NCI-H1436 (cell line): ENCODE measurements at regions not wholly inside any gene's neighbourhood (a gene's known extent, or its start where the extent isn't known, plus 50 kb on each side); places are given as distances from the start of the nearest gene placed in this dataset.

Experiments
- DNase-seq: peaks from one replicate; lab custom pipeline; 2025; lab: John Stamatoyannopoulos, UW

DNA sequence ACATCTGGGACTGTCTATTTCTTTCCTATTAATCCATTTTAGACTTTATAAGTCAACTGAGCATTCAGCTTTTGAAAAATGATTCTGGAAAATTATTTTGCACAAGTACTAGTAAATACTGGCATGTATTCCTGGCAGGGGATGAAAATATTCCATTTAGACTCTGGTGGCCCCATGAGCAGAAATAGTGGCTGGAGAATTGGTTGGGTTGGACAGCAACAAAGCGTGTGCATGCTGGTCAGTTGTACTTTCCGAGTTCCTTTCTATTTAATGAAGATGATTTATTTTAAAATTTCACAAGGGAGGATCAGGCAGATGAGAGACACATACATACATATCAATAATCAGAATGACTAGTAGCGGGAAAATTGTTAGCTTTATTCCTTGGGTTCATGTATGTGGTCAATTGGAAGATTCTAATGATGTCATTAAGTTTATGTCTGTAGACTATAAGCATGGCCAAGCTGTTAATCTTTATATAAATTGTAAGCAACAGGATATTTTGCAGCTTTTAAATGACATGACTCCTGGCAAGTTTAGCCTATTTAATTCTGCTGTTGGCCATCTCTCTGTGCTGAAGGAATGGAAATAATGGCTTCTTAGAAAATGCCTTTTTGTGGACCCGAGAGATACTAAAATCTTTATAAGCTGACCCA is 541.6 kb downstream of the SLC4A3 start:
- DNase-seq = no peak

DNA sequence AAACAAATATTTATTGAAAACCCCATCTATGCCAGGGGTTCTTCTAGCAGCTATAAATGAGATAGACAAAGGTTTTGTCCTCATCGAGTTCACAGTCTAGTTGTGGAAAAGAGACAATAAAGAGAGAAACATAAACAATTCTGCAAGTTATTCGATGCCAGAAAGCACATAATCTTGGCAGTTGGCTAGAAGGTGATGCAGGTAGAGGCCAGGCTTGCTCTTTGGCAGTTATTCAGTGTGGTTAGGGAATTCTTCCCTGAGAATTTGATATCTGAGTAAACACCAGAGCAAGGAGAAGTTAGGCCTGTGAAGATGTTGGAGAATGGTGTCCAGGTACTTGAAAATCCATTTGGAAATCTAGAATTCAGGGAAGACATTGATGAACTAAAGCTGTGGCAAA is 547.4 kb downstream of the SLC4A3 start:
- DNase-seq = no peak

DNA sequence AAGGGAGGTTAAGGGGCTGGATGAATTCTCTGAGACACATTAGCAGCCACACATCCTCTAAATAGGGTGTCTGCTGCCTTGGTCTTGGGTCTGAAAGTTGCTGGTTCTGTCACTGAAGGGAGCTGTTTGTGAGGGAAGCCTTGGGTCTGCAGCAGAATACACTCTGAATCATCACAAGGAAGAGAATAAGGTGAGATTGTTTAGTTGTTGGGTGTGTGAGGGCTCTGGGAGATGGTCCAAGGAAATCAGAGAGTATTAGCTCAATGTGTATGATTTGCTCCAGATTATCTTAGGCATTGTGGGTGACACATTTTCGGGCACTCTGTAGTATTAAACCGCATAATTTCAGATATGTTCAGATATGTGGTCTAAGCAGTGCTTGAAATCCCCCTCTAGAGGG is 548.5 kb downstream of the SLC4A3 start:
- no peak for DNase-seq

DNA sequence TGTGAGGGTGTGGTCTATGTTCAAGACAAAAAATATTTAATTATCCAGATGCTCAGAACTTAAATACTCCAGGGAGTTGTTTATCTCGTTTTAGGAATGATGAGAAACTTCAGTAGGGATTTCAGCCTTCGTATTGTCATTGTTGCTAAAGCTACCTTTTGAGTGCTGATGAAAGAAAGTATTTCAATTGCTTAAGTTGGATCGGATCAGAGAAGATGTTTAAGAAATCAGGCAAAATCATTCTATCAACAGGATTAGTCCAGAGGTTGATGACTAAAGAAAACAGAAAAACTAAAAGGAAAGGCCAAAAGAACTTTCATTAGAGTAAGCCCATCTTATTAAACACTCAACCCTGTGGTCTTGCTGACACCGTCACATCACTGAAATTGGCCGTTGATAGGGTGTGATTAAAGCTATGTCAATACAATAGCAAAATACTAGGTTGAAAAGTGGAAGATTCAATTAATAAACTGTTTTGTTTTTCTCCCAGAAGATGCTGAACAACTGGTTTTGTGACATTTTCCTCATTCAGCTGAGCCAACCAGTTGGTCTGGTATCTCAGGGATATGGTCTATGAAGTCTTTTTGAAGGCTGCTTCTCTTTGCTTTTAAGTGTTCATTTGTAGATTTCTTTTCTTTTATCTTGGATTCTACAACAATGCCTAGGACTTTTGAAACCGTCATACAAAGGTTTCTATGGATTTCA is 551.7 kb downstream of the SLC4A3 start:
- DNase-seq = no peak

DNA sequence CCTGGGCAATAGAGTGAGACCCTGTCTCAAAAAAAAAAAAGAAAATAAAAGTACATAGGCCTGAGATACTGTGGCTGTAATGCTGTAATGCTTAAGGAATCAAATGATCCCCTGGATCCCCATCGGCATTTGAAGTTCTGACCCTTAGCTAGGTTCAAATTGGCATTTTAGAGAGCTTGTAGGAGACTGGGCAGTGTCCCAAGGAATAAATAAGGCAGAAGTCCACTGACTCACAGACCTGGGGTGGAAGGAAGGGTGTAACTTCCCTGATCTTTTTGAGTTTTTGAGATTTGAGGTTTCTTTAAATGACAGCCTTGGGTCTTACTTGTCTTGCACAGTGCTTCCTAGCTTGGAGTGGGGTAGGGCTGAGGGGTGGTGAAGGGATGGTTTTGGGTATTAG is 553.7 kb downstream of the SLC4A3 start:
- no peak for DNase-seq

DNA sequence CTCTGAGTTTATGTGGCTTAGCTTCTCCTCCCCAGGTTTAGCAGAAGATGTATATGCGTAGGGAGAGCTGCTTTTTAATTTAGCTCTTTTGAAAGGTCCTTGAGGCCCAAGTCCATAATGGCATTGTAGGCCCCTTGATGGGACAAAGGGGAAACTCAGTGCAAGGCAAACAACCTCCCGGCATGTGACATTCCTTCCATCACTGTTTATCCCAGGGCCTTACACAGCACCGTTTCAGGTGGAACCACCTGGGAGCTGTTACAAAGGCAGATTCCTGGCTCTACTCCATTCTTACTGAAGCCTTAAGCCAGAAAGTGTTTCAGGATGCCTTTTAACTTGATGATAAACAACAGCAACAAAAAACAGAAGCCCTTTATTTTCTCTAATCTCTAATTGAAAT is 555.4 kb downstream of the SLC4A3 start:
- DNase-seq = no peak

DNA sequence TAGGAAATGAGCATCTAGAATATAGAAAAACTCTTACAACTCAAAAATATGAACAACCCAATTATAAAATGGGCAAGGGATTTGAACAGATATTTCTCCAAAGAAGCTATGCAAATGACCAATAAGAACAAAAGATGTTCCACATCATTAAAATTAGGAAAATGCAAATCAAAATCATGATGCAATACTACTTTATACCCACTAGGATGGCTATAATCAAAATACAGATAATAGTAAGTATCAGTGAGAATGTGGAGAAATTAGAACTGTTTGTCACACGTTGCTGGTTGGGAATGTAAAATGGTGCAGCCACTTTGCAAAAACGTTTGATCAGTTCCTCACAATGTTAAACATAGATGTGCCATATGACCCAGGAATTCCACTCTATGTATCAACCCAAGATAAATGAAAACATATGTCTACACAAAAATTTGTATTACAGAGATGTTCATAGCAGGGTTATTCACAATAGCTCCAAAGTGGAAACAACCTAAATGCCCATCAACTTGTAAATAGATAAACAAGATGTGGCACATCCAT is 558.4 kb downstream of the SLC4A3 start:
- no peak for DNase-seq

DNA sequence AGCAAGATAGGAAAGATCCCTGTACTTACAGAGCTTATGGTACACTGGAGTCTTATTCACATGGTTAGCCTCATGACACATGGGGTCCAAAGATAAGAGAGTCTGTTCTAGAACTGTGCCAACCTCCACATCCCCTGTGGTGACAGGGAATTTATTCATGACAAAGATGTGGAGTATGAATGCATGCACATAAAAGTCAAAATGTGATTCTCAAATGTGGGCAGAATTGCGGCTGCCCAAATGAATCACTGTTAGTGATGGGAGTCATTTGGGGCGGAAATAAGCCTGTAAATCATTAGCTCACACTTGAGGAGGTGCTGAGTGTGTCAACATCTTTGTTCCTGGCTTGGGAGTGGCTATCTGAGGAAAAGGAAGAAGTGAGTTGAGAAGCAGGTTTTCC is 560.6 kb downstream of the SLC4A3 start:
- DNase-seq = no peak

DNA sequence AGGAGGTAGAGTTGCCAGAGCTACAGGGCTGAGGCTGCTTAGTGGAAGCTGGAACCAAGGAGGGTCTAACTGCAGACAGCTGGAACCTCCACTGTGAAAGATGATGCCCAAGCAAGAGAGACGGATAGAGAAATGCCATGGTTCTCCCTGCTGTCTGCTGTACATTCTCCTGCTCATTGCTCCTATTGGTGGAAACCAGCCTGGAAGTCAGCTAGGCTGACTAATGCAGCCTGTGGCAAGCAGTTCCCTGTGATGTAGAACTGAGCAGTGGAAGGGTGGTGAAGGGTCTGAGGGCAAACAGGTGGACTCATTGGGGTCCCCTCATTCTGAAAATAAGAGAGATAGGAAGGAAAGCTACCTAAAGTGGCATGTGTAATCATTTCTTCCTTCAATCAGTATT is 563.6 kb downstream of the SLC4A3 start:
- no peak for DNase-seq

DNA sequence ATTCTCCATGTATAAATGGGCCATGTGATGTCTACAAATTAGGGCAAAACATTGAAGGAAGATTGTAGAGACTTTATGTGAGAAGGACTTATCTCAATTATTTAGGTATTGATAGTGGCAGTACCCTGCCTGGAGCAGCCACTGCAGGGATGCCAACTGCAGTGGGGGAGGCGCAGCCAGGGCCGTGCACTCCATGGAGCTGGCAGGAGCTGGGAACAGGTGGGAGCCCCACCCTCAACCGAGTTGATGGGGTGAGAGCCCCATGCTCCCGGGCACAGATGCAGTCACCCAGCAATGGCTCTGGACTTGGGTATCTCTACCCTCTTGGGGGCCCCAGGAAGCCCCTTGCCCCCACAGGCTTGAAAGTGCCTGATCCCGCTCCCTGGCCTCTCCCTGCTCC is 564.3 kb downstream of the SLC4A3 start:
- DNase-seq = no peak

DNA sequence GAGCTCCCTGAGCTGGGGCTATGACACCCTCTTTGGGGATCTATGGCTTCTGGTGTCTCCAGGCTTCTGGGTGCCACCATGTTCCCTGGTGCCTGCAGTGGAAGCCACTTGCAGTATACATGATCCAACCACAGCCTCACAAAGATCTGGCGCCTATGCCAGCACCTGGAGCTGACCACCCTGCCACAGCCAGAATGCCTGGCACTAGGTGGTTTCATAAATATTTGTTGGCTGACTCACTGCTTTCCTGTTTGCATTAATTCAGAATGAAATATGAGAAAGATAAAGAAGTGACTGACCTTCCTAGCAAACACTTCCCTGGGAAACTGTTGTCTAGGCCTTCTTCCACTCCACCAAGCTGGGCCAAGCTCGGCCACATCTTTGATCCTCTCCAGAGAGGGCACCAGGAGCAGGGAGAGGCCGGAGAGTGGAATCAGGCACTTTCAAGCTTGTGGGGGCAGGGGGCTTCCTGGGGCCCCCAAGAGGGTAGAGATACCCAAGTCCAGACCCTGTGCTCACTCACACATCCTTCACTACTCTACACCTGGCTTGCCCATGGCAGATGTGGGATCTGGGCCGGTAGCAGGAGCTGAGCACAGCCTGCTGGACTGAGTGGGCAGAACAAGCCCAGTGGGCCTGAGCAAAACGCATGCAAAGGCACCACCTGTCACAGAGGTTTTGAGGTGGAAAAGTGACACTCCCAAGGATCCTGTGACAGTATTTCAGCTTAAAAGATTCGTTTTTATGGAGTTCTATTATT is 565.7 kb downstream of the SLC4A3 start:
- DNase-seq = no peak

DNA sequence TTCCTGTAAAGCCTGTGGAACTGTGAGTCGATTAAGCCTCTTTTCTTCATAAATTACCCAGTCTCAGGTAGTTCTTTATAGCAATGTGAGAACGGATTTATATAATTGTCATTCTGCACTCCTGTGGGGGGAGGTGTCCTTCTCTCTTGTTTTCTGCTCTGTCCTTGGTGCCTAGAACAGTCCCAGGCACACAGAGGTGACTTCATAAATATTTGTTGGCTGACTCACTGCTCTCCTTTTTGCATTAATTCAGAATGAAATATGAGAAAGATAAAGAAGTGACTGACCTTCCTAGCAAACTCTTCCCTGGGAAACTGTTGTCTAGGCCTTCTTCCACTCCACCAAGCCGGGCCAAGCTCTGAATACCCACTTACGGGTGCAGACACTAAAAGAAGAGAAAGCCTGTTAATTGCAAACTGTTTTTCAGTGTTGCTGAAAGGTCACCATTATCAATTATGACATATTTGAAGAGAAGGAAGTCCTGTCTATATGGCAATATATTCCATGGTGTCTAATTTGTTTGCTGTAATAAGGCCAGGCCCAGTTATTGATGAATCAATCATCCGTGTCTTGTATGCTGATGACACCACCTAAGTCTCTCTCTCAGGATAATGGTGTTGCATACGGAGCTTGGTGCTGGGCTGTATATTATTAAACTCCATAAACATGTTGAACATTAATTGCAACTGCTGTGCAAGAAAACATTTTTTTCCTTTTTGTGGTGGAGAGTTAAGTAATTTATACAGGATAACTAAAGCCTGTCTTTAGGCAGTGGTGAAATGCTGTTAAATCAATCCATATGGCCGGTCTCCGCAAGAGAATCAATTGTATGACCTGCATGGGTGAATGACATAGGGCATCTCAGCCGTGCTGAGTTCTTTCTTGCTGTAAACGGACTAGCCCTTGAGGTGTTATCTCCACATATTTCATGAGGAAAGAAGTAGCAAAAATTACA is 567.5 kb downstream of the SLC4A3 start:
- DNase-seq = no peak

DNA sequence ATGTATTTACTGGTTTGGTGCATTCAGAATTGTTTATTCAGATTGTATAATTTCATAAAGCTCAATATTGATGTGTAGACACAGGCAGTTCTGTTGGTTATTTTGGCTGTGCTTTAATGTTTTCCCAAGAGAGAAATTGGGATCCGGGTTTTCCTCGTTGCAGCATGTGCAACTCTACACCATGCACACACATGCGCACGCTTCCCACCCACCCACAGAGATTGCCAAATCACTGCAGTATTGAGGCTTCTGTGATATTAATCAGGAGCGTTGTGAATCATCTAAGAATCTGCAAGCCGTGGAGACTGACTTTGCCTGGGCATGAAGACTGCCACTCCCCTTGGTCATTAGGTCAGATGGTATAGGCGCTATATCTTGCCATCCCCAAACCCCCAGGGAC is 571.5 kb downstream of the SLC4A3 start:
- no peak for DNase-seq

DNA sequence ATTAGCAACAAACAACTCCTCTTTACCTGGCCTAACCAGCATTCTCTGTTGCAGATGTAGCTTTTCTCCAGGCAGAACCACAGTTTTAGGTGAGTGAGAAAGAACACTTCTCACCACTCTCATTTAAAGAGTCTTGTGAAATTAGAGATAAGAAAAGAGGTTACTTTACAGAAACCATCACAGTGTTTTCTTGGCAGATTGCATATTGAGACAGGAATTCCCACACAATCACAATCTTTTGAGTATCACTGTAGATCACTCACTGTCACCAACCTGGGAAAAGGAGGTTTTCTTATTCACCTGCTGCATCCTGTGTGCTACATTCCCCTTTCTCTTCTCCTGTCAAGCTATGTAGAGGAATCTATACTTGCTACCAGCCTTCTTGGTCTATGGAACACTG is 574.6 kb downstream of the SLC4A3 start:
- no peak for DNase-seq

DNA sequence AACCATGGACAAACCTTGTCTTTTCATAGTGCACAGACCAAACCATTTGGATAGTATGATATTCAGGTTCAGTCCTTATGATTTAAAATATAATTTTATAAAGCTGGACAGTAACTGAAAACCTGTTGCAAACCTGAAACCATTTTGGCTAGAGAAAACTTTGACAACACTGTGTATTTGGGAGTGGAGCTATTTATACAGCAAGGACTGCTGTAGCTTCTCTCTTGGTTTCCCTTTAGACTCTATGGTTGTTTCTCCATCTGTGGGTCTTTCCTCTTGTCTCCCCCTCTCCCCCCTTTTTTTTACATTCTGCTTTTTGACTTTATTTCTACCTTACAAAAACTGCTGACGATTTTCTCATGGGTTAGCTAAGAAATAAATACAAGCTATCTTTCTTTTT is 581.7 kb downstream of the SLC4A3 start:
- DNase-seq = no peak

DNA sequence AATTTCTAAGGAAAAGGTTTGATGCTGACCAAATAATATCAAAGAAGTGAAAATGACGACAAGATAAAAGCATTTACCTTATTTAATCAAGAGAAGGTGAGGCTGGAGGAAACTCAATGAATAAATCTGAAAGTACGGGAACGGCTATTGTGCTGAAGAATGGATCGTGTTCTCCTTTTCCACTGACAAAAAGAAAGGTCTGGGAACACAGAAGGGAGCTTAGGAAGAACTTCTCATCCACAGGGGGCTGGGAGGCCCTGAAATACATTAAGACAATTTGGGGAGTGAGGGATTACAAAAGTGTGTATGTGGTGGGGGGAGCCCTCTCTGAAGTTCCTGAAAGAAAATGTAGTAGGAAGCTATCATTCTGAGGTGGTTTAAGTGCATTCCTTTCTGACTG is 582.3 kb downstream of the SLC4A3 start:
- no peak for DNase-seq

DNA sequence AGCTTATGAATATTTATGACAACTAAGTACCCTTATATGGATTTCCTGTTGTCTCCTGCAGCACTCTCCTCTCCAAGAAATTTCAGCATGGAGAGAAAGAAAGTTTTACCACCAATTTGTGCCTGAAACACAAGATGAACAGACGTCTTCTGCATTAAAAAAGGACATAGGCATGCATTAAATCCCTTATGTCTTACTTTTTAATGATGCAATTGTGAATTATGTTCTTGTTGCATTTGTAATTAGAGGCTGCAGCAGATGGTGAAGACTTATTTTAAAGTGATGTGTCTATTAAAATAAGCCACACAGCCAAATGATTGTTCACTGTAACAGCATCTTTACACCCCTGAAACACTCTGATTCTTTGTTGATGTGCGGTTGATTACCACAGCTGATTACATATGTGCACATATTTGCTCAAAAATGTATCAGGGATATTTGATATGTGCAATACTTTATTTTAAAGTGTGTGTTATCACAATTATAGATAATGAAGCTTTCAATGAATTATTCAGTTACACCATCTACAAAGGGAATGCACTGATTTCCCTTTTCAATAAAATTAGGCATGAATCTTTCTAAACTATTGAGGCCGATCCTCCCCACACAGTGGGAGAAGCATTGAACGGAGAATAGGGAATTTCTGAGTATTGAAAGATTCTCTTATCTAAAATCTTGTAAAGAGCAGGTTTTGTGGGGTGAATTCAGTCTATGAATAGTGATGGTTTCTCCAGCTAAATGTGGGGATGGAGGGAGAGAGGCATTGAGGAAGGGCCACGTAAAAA is 585.1 kb downstream of the SLC4A3 start:
- no peak for DNase-seq

DNA sequence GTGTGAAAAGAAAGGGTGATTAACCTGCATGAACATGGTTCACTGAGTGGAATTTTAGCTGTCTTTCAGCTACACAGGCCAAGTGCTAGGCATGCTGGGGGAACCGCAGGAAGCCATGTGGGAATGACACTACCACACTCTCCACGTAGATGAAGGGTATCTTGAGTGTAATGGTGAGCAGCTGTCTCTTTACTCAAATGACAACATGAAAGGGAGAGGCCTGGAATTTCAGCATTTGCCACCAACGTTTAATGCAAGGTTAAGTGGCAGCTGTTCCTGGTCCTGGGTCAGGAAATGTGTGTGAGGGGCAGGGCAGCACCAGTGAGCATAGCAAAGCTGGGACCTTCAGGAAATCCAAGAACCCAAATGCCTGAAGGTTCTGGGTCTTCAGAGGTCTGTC is 588.4 kb downstream of the SLC4A3 start:
- no peak for DNase-seq

DNA sequence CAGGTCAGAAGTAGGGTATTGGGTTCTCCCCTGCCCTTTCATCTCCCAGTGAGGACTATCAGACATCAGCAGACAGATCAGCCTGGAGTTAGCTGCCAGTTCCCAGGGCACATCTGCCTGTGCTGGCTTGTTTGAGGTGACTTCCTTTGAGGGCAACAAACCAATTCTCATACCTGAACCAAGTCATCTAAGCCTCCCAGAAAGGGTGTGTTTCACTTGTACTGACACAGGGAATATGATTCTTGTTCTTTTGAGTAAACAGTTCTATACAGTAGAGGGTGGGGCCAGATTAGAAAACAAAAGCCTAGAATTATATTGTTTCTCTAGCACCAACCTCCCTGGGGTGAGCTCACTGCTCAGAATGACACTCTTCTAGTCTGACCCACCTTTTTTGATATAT is 591.9 kb downstream of the SLC4A3 start:
- DNase-seq = no peak

DNA sequence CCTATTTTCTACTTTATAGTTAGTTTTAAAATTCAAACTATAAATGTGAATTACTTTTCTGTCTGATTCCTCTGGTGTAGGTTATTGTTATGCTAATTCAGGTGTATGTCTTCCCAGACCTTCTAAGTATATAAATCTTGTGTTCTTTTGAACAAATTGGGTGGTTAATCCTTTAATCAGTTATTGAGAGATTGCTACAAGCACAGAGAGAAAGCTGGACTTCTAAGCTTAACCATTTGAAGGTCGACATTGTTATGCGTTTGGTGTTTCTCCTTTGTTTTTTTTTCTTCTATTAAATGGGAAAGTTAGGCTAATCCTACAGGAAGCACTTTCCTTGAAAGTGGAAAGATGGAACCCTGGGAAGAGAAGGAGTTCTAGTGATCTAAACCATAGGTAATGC is 592.6 kb downstream of the SLC4A3 start:
- DNase-seq = no peak

DNA sequence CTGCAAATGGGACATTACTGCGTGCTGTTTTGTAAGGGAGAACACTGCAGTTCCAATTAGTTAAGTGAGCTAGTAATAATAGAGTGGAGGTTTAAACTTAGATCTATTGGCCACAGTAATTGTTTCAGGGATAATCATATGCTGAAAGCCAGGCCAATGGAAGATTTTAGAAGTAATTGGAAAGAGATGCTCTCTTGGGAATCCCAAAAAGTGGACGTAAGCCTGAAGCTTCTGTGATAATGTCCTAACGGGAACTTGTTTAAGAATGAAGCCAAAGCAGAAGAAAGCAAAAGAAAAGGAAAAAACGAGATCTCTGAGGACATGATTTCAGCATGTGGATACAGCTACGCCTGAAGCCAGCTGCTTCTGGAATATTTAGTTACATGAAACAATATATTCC is 594.6 kb downstream of the SLC4A3 start:
- no peak for DNase-seq
